GM12878 (cell line): ENCODE measurements at regions not wholly inside any gene's neighbourhood (a gene's known extent, or its start where the extent isn't known, plus 50 kb on each side); places are given as distances from the start of the nearest gene placed in this dataset.
A peak's percentile ranks its signal among the peaks of the same experiment; 100 is the strongest.

Source experiments
- ATAC-seq: fragments of 200-7000 bp; cut with Tn5 transposase; 3 replicates; pipeline ENCODE4 v1.9.1; 2020; ENCODE audit warnings: mild to moderate bottlenecking, moderate library complexity
- BruUV-seq: library from RNA; stranded (reverse); fragments of 400-500 nt; replicated peaks from 2 replicates; lab custom pipeline; 2021; lab: Mats Ljungman, UMichigan
- CTCF ChIA-PET: fragments of 300-600 bp; sonication (Branson Sonifier 250); formaldehyde crosslinking; extraction: SDS; loops from one replicate; lab custom pipeline; 2021; ENCODE audit warnings: inconsistent platforms; lab: Yijun Ruan, JAX
- POLR2A ChIA-PET: fragments of 350-600 bp; formaldehyde crosslinking; extraction: SDS; loops from one replicate; lab custom pipeline; 2021; ENCODE audit warnings: inconsistent platforms; lab: Charles Lee
- RAD21 ChIA-PET: fragments of 300-600 bp; sonication (Branson Sonifier 250); formaldehyde crosslinking; loops from one replicate; lab custom pipeline; 2023; ENCODE audit warnings: antibody characterized with exemption; ENCODE audit not compliant: unreplicated experiment; lab: Charles Lee
- SMC1A ChIA-PET: fragments of 300-600 bp; sonication (Branson Sonifier 250); formaldehyde crosslinking; loops from one replicate; lab custom pipeline; 2023; ENCODE audit not compliant: unreplicated experiment, uncharacterized antibody; lab: Charles Lee
- DNase-seq: peaks from one replicate; pipeline ENCODE4 v3.0.0-alpha.2; 2011; ENCODE audit warnings: low read depth, low spot score
- FAIRE-seq: peaks from 3 replicates; lab custom pipeline; 2011; peaks lifted over from hg19 to GRCh38; lab: Jason Lieb, UNC
- H2AFZ ChIP-seq: 2 replicates; pipeline ENCODE4 v1.6.0; 2011; ENCODE audit warnings: low read depth, low read length, control low read depth; ENCODE audit not compliant: control insufficient read depth
- H3K27ac ChIP-seq: 2 replicates; pipeline ENCODE4 v1.5.1; 2011; ENCODE audit warnings: control low read depth; ENCODE audit not compliant: control insufficient read depth, insufficient read depth
- H3K27me3 ChIP-seq, 2 experiments: replicated peaks in 1 of 2; 2 replicates each; pipeline versions ENCODE4 v1.6.0 to v1.6.1; 2011; ENCODE audit warnings: low read length in 1 of 2; ENCODE audit not compliant: control insufficient read depth in 2 of 2, insufficient read depth in 2 of 2
- H3K36me3 ChIP-seq, 2 experiments: 2 replicates each; pipeline ENCODE4 v1.5.1; 2011; ENCODE audit warnings: low read length in 1 of 2; ENCODE audit not compliant: control insufficient read depth in 2 of 2, insufficient read depth in 2 of 2
- H3K4me1 ChIP-seq: 2 replicates; pipeline ENCODE4 v1.6.1; 2011; ENCODE audit warnings: mild to moderate bottlenecking, low read length, moderate library complexity, mixed read lengths; ENCODE audit not compliant: control insufficient read depth, insufficient read depth
- H3K4me2 ChIP-seq: 2 replicates; pipeline ENCODE4 v1.6.0; 2011; ENCODE audit warnings: control low read depth; ENCODE audit not compliant: control insufficient read depth, insufficient read depth
- H3K4me3 ChIP-seq: fragments of 200-600 bp; sonication (generic); 2 replicates; pipeline ENCODE4 v1.5.1; 2016
- H3K79me2 ChIP-seq: 2 replicates; pipeline ENCODE4 v1.6.0; 2011; ENCODE audit warnings: low read length; ENCODE audit not compliant: control insufficient read depth, insufficient read depth
- H3K9ac ChIP-seq: 2 replicates; pipeline ENCODE4 v1.8.0; 2011; ENCODE audit warnings: low read length, control low read depth, mixed read lengths; ENCODE audit not compliant: control insufficient read depth, insufficient read depth
- H3K9me3 ChIP-seq: replicated peaks from 3 replicates; pipeline ENCODE4 v1.5.1; 2011; ENCODE audit warnings: mild to moderate bottlenecking, low read length; ENCODE audit not compliant: control insufficient read depth, insufficient read depth
- H4K20me1 ChIP-seq: 2 replicates; pipeline ENCODE4 v1.6.0; 2011; ENCODE audit not compliant: control insufficient read depth, insufficient read depth
- BMI1 ChIP-seq: fragments of 450-650 bp; IDR thresholded peaks from 2 replicates; pipeline ENCODE4 v1.6.1; 2016; ENCODE audit warnings: mild to moderate bottlenecking, moderate library complexity, borderline replicate concordance
- JUNB ChIP-seq: IDR thresholded peaks from 2 replicates; pipeline ENCODE4 v1.6.1; 2016; ENCODE audit warnings: antibody characterized with exemption, mild to moderate bottlenecking
- NR2C1 ChIP-seq: fragments of 450-650 bp; IDR thresholded peaks from 2 replicates; pipeline ENCODE4 v1.6.1; 2017; ENCODE audit warnings: antibody characterized with exemption, mild to moderate bottlenecking, moderate library complexity
- PML ChIP-seq: IDR thresholded peaks from 2 replicates; pipeline ENCODE4 v1.6.1; 2012; ENCODE audit warnings: low read length, inconsistent platforms
- RCOR1 ChIP-seq: conservative IDR thresholded peaks from 2 replicates; pipeline ENCODE4 v1.6.1; 2012; ENCODE audit warnings: low read depth, low read length, improper control_type of control experiment
- SMAD5 ChIP-seq: IDR thresholded peaks from 2 replicates; pipeline ENCODE4 v1.6.1; 2016; ENCODE audit warnings: antibody characterized with exemption, low read depth
- SMARCA5 ChIP-seq: fragments of 450-650 bp; IDR thresholded peaks from 2 replicates; pipeline ENCODE4 v1.6.1; 2017; ENCODE audit warnings: mild to moderate bottlenecking
- SREBF2 ChIP-seq: IDR thresholded peaks from 2 replicates; pipeline ENCODE4 v1.6.1; 2012; ENCODE audit warnings: mild to moderate bottlenecking, low read length
- YY1 ChIP-seq: IDR thresholded peaks from 2 replicates; pipeline ENCODE4 v1.6.1; 2011; ENCODE audit warnings: low read depth, mild to moderate bottlenecking, low read length
- WGBS: methylation state at CpG from one replicate; pipeline ENCODE4 v1.1.6; 2016; ENCODE audit warnings: low lambda C conversion rate; ENCODE audit not compliant: insufficient replicate concordance, insufficient coverage; ENCODE audit errors: missing lambda C conversion rate; 5-methylcytosine and 5-hydroxymethylcytosine counted together
- in situ Hi-C: fragments of 300-500 bp; cut with MboI; formaldehyde crosslinking; loops from 9 replicates; pipeline ENCODE4 v1.14.3; 2018; ENCODE audit warnings: mixed read lengths
- intact Hi-C: fragments of 100-400 bp; cut with micrococcal nuclease; formaldehyde crosslinking; loops from one replicate; pipeline ENCODE4 v1.14.2; 2022; ENCODE audit not compliant: unreplicated experiment
- TF ChIP-seq, protein P1 (sequence below): IDR thresholded peaks from 2 replicates; pipeline ENCODE4 v1.6.1; 2012; ENCODE audit warnings: improper control_type of control experiment, low read depth, low read length; ENCODE audit not compliant: insufficient replicate concordance

DNA sequence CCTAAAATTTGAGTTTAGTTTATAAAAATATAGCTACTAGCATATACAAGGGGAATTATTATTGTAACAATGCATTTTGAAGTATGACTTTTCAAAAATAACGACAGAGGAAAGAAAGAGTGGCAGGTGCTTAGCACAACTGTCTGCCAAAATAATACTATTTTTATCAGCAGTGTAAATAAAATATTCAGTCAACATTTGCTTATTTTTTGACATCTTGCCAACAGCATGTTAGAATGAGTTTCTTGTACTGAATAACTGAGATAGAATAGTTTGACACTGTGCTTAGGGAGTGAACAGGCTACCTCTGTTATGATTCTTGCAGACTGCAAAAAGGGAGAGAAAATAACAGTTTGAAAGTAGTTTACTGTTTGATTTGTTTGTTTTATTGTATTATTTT is 909.8 kb downstream of the BRINP3 start (continued):
- TF ChIP-seq BMI1 (no peak), NR2C1 (no peak), SMARCA5 (no peak), SMAD5 (no peak), RCOR1 (no peak)

DNA sequence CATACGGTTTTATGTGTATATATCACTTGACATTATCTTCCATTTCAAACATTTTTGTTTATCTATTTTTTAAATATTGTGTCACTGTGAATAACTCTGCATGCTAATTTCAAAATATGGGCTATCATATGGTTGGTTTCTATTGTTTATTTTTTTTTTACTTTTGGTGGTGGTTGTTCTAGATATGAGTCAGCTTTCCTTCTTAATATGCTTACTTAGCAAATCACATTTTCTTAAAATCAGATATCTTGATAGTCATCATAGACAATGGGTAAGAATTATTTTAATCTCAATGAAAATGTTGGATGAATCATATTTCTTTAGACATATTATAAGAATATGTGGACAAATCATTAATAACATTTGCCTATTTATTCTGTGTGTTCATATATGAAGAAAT is 881.5 kb downstream of the BRINP3 start:
- no peak for ATAC-seq
- Histone ChIP-seq H3K9ac (no peak overlapping the region), H3K79me2 (no peaks in the 10 kb centered on the region), H2AFZ (no peak overlapping the region), H3K4me1 (no peaks in the 10 kb centered on the region), H3K4me3 (no peak overlapping the region), H4K20me1 (no peaks in the 10 kb centered on the region), H3K4me2 (no peak overlapping the region), H3K27me3 (no peaks in the 10 kb centered on the region), H3K36me3 (no peaks in the 10 kb centered on the region), H3K9me3 (no peaks in the 10 kb centered on the region), H3K27ac (no peak overlapping the region)
- ChIA-PET CTCF (no interaction called here), SMC1A (no interaction called here), POLR2A (no interaction called here), RAD21 (no interaction called here)
- TF ChIP-seq SREBF2 (no peak), YY1 (no peak), PML (no peak), JUNB (peak; percentile 53; the same call in 1 of the 2 replicates)
- TF ChIP-seq, protein P1, sequence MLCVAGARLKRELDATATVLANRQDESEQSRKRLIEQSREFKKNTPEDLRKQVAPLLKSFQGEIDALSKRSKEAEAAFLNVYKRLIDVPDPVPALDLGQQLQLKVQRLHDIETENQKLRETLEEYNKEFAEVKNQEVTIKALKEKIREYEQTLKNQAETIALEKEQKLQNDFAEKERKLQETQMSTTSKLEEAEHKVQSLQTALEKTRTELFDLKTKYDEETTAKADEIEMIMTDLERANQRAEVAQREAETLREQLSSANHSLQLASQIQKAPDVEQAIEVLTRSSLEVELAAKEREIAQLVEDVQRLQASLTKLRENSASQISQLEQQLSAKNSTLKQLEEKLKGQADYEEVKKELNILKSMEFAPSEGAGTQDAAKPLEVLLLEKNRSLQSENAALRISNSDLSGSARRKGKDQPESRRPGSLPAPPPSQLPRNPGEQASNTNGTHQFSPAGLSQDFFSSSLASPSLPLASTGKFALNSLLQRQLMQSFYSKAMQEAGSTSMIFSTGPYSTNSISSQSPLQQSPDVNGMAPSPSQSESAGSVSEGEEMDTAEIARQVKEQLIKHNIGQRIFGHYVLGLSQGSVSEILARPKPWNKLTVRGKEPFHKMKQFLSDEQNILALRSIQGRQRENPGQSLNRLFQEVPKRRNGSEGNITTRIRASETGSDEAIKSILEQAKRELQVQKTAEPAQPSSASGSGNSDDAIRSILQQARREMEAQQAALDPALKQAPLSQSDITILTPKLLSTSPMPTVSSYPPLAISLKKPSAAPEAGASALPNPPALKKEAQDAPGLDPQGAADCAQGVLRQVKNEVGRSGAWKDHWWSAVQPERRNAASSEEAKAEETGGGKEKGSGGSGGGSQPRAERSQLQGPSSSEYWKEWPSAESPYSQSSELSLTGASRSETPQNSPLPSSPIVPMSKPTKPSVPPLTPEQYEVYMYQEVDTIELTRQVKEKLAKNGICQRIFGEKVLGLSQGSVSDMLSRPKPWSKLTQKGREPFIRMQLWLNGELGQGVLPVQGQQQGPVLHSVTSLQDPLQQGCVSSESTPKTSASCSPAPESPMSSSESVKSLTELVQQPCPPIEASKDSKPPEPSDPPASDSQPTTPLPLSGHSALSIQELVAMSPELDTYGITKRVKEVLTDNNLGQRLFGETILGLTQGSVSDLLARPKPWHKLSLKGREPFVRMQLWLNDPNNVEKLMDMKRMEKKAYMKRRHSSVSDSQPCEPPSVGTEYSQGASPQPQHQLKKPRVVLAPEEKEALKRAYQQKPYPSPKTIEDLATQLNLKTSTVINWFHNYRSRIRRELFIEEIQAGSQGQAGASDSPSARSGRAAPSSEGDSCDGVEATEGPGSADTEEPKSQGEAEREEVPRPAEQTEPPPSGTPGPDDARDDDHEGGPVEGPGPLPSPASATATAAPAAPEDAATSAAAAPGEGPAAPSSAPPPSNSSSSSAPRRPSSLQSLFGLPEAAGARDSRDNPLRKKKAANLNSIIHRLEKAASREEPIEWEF: no peak
- FAIRE-seq: no peak
- intact Hi-C loops (no loop called here), in situ Hi-C loops (no loop called here)
- no TSS peak for BruUV-seq
- 0% methylated on average over 1 of the region's 1 CpG for WGBS
- no peak for DNase-seq
